Ascending aorta (tissue), 2 donors: ENCODE measurements at regions not wholly inside any gene's neighbourhood (a gene's known extent, or its start where the extent isn't known, plus 50 kb on each side); places are given as distances from the start of the nearest gene placed in this dataset.
A peak's percentile ranks its signal among the peaks of the same experiment; 100 is the strongest.

ENCODE experiments used
- DNase-seq, 2 donors: peaks; one replicate each; pipeline ENCODE4 v3.0.0-alpha.2; 2019; ENCODE audit warnings: low spot score in 2 of 2
- H3K27ac ChIP-seq, 2 donors: fragments of 200-600 bp; sonication (generic); one replicate each; pipeline ENCODE4 v1.5.1; 2016 to 2017; ENCODE audit warnings: mild to moderate bottlenecking in 1 of 2
- H3K27me3 ChIP-seq: fragments of 200-600 bp; sonication (generic); one replicate; pipeline ENCODE4 v1.5.1; 2017
- H3K36me3 ChIP-seq, 2 donors: fragments of 200-600 bp; sonication (generic); one replicate each; pipeline ENCODE4 v1.5.1; 2016
- H3K4me1 ChIP-seq, 2 donors: fragments of 200-600 bp; sonication (generic); one replicate each; pipeline ENCODE4 v1.5.1; 2016 to 2017; ENCODE audit warnings: mild to moderate bottlenecking in 1 of 2
- H3K4me3 ChIP-seq, 2 donors: fragments of 200-600 bp; sonication (generic); one replicate each; pipeline ENCODE4 v1.5.1; 2016 to 2017; ENCODE audit warnings: mild to moderate bottlenecking in 1 of 2
- H3K9me3 ChIP-seq, 2 donors: fragments of 200-600 bp; sonication (generic); one replicate each; pipeline ENCODE4 v1.5.1; 2016
- intact Hi-C: fragments of 100-400 bp; cut with DNase I; formaldehyde crosslinking; loops from one replicate; pipeline ENCODE4 v1.15.1; 2023
- TF ChIP-seq, protein P1 (sequence below), 3 experiments: fragments of 200-600 bp in 2 of 3; fragments of 450-650 bp in 1 of 3; sonication (generic) in 2 of 3; IDR thresholded peaks; one replicate each; pipeline ENCODE4 v1.5.1; 2016 to 2019; ENCODE audit warnings: antibody characterized with exemption in 3 of 3, mild to moderate bottlenecking in 1 of 3, moderate library complexity in 1 of 3

DNA sequence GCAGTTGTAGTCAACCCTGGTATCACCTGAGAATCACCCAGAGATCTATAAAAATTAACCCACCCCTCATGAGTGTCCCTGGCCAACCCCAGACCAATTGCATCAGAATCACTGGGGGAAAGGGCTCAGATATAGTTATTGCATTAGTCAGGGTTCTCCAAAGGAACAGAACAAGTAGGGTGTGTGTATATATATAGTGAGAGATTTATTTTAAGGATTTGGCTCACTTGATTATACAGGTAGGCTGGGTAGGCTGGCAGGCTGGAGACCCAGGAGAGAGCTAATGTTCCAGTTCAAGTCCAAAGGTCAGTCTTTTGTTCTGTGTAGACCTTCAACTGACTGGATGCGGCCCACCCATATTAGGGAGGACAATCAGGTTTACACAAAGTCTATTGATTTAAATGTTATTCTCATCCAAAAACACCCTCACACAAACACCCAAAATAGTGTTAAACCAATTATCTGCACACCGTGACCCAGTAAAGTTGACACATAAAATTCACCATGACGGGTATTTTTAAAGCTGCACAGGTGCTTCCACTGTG lies 372.9 kb upstream of the NFE2L3 start:
- DNase-seq, result no peak
- no peaks in the 10 kb centered on the region for H3K27me3 ChIP-seq
- H3K36me3 ChIP-seq, result no peaks in the 10 kb centered on the region
- H3K4me3 ChIP-seq, result no peak overlapping the region
- TF ChIP-seq, protein P1, sequence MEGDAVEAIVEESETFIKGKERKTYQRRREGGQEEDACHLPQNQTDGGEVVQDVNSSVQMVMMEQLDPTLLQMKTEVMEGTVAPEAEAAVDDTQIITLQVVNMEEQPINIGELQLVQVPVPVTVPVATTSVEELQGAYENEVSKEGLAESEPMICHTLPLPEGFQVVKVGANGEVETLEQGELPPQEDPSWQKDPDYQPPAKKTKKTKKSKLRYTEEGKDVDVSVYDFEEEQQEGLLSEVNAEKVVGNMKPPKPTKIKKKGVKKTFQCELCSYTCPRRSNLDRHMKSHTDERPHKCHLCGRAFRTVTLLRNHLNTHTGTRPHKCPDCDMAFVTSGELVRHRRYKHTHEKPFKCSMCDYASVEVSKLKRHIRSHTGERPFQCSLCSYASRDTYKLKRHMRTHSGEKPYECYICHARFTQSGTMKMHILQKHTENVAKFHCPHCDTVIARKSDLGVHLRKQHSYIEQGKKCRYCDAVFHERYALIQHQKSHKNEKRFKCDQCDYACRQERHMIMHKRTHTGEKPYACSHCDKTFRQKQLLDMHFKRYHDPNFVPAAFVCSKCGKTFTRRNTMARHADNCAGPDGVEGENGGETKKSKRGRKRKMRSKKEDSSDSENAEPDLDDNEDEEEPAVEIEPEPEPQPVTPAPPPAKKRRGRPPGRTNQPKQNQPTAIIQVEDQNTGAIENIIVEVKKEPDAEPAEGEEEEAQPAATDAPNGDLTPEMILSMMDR (IDR thresholded peaks at IDR 0.05), result no peak
- intact Hi-C loops, result no loop called here
- H3K9me3 ChIP-seq, result no peaks in the 10 kb centered on the region
- no peaks in the 10 kb centered on the region for H3K4me1 ChIP-seq
- H3K27ac ChIP-seq, result no peak overlapping the region

DNA sequence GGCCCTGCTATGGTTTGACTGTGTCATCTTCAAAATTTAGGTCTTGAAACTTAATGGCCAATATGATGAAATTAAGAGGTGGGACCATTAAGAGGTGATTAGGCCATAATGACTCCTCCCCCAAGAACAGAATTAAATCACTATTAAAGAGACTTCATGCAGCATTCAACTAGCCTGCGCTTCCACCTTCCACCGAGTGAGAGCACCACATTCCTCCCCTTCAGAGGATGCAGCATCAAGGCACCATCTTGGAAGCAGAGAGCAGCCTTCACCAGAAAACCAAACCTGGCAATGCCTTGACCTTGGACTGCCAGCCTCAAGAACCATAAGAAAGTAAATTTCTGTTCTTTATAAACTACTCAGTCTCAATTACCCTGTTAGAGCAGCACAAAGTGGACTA lies 371.1 kb upstream of the NFE2L3 start:
- intact Hi-C loops, result no loop called here
- Histone ChIP-seq H3K4me1 (no peaks in the 10 kb centered on the region), H3K9me3 (no peaks in the 10 kb centered on the region), H3K27ac (no peak overlapping the region), H3K36me3 (no peaks in the 10 kb centered on the region), H3K4me3 (no peak overlapping the region), H3K27me3 (no peaks in the 10 kb centered on the region)
- TF ChIP-seq, protein P1 (IDR thresholded peaks at IDR 0.05), result no peak
- DNase-seq, result no peak

DNA sequence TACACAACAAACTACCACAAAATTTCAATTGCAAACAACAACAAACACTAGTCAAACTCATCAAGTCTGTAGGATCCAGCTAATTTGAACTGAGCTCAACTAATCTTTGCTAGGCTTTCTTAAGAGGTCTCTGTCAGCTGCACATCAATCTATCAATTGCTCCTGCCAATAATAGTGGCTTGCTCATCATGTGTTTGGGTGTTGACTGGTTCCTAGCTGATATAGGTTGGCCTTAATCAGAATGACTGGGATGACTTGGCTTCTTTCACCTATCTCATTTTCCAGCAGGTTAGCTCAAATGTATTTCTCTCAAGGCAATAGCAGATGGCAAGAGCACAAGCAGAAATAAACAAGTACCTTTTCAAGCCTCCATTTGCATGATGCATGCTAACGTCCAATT lies 370.3 kb upstream of the NFE2L3 start:
- TF ChIP-seq, protein P1 (IDR thresholded peaks at IDR 0.05), result no peak
- no peaks in the 10 kb centered on the region for H3K27me3 ChIP-seq
- H3K36me3 ChIP-seq, result no peaks in the 10 kb centered on the region
- no peak for DNase-seq
- no peak overlapping the region for H3K4me3 ChIP-seq
- intact Hi-C loops, result no loop called here
- H3K27ac ChIP-seq, result no peak overlapping the region
- no peaks in the 10 kb centered on the region for H3K4me1 ChIP-seq
- H3K9me3 ChIP-seq, result no peaks in the 10 kb centered on the region

GRCh38 chr7:25786936-25787335 lies 365.1 kb upstream of the NFE2L3 start:
- H3K27me3 ChIP-seq, result no peaks in the 10 kb centered on the region
- peak overlapping the region; percentile 42 to 66 for H3K27ac ChIP-seq
- no peak overlapping the region for H3K4me3 ChIP-seq
- no peaks in the 10 kb centered on the region for H3K36me3 ChIP-seq
- peaks cover 5 to 14% of the 10 kb centered on the region in 2 donors for H3K4me1 ChIP-seq
- intact Hi-C loops, result no loop called here
- H3K9me3 ChIP-seq, result no peaks in the 10 kb centered on the region
- DNase-seq, result no peak
- TF ChIP-seq, protein P1 (IDR thresholded peaks at IDR 0.05), result no peak

DNA sequence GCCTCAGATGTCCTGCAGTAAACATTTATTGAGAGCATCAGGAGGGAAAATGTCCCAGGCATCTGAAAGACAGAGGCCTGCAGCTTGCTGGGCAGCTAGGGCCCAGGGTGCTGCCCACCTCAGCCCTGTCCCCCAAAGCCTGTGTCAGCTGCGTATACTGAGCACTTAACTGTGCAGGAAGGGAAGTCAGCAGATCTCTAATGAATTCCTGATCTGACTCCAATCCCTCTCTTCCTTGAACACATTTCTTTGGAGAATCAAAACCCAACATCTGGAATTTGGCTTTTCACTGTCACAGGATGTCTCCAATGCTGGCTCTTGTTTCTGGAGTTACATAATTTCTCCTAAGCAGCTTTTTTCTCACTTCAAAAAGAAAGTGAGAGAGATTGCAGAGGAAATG lies 364.7 kb upstream of the NFE2L3 start:
- no peaks in the 10 kb centered on the region for H3K36me3 ChIP-seq
- peak overlapping the region; percentile 42 to 66 for H3K27ac ChIP-seq
- no peak overlapping the region for H3K4me3 ChIP-seq
- peaks cover 5 to 14% of the 10 kb centered on the region in 2 donors for H3K4me1 ChIP-seq
- no peak for DNase-seq
- H3K27me3 ChIP-seq, result no peaks in the 10 kb centered on the region
- no peaks in the 10 kb centered on the region for H3K9me3 ChIP-seq
- TF ChIP-seq, protein P1 (IDR thresholded peaks at IDR 0.05), result no peak
- intact Hi-C loops, result no loop called here

- DNase-seq, result no peak
- no peaks in the 10 kb centered on the region for H3K36me3 ChIP-seq
- H3K27me3 ChIP-seq, result no peaks in the 10 kb centered on the region
- TF ChIP-seq, protein P1 (IDR thresholded peaks at IDR 0.05), result no peak
- intact Hi-C loops, result no loop called here
- H3K4me3 ChIP-seq, result no peak overlapping the region
- peaks cover 5 to 14% of the 10 kb centered on the region in 2 donors for H3K4me1 ChIP-seq
- H3K9me3 ChIP-seq, result no peaks in the 10 kb centered on the region
- H3K27ac ChIP-seq, result peak overlapping the region; percentile 42 to 66
Observed at GRCh38 chr7:25788371-25788770, 363.6 kb upstream of the NFE2L3 start.
